Activated CD4-positive, alpha-beta T cell treated with anti-CD3 and anti-CD28 coated beads, Interleukin-2, Interleukin-6, amounts not matched to agents 100 ng/mL and 50 ng/mL, durations not matched to agents 16 hours and 8 hours (primary cell): ENCODE measurements at regions not wholly inside any gene's neighbourhood (a gene's known extent, or its start where the extent isn't known, plus 50 kb on each side); places are given as distances from the start of the nearest gene placed in this dataset.
"Not testable (repeated sequence)": the region's sequence is repeated elsewhere in the genome, so short reads cannot be mapped to it uniquely, and the experiment has no call there.

Experiments used
- DNase-seq: peaks from one replicate; pipeline ENCODE4 v3.0.0-alpha.2; 2020

DNA sequence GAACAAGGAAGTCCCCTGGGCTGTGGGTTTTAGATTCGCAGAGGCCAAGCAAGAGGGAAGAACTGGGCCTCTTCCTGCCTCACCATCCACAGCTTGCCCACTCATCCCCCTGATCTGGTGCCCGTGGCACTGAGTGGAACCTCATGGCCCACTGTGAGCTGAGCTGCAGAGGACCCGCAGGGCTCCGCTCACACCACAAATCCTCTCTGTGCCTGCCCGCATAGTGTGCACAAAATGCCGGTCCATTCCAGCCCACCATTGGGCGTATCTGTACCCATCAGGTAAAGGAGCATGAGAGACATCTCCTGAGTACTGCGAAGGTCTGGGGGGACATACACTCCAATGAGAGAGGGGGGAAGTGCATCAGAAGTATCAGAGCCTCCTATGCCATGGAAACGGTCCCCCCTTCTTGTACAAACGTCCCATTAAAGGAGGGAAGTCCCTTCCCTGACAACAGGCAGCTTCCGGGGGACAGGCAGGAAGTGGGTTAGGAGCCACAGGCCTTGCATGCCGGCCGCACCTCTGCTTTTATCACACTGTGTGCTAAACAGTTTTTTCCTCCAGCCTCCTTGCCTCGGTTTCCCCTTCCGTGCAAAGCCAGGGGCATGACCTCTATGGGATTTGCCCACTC is 309.4 kb upstream of the DIO3 start:
- DNase-seq, result no peak

DNA sequence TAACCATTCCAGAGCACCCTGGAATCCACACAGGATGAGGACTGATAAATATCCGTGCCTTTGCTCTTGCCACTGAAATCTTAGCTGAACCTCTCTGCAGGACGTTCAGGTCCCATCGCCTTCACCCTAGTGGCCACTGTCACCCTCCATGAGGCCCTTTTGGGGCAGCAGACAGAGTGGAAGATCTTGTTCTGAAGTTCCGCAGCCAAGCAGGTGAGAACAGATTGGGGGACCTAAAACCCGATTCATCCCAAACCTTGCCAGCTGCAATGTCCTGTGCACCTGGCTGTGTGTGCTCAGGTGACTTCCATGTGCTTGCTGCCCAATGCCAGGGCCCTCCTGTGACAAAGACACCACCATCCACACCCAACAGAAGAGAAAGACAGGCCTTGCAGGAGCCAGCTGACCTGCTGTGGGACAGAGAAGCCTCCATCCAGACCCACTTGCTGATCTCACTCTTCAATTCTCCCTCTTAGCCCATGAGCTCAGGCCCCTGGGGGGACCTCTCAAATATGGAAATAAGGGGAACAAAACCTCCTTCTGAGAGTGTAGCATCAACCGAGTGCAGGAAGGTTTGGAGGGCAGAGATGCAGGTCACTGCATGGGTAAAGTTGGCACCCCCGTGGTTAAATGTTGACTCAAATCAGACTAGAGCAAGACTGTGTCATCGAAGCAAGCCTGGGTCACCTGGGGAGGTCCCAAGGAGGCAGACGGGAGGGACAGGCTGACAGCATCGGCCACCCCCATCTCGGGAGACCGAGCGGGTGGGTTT is 308.7 kb upstream of the DIO3 start:
- DNase-seq, result no peak

DNA sequence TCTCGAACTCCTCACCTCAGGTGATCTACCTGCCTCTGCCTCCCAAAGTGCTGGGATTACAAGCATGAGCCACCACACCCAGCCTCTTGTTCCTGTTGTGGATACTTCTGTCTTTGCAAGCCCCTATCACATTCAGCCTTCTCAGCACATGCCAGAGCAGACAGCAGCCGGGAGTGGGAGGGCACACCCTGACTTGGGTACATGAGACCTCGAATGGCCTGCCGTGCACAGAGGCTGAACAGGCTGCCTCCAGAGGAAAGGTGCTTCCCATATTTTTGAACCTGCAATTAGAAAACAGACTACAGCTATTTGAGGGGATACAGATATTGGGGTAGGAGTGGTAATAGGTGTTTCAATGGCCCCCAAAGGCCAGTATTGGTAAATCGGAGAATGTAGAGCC is 307.3 kb upstream of the DIO3 start:
- DNase-seq, result no peak

DNA sequence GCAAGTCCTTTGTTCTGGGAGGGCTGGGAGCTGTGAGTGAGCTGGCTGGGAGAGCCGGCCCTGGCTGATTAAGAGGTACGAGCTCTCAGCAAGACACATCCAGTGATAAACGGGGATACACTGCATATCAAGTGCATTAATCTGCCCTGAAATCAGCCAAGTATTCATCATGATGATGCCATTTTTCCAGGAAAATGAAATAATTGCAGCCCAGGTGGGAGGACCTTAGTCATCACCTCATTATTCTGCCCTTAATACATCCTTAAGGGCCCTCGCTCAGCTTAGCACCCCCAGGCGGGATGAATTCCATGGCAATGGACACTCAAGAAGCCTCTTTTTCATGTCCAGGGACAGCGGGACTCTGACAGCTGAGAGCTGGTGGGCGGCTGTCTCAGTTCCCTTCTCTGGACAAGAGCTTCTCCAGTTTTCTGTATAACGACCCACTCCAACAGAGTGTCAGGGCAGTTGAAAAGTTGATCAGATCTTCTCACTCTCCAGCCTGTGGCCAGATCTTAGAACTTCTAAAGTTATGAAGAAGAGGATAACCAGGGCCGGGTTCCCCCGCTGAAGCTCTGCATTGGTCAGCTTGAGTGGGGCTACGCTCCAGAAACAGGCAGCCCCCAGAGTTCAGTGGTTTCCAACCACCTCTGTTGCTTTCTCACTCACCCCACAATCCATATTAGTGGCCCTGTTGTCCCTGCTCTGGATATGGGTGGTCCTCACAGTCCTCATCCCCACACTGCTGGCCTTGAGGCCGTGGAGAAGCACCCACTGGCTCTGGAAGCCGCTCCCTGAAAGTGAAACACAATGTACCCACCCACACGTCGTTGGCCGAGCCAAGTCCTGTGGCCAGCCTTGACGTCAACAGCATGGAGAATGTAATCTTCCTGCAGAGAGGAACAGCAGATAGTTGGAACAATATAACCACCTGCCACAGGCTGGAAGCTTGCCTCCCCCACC is 306.2 kb upstream of the DIO3 start:
- DNase-seq, result no peak

DNA sequence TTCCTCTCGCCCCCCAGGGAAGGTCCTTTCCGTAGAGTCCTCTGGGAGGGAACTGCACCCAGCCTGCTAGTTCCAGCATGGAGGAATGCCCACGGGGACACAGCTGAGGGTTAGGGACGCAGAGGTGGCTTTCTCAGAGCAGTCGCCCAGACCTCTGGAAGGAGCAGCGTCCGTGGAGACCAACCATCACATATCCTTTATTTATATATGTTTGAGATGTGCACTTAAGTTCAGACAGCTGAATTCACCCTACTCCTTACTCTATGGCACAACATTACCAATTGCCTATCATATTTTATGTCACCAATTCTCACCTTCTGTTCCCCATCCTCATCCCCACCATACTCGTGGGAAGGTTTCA is 305.6 kb upstream of the DIO3 start:
- DNase-seq, result no peak

DNA sequence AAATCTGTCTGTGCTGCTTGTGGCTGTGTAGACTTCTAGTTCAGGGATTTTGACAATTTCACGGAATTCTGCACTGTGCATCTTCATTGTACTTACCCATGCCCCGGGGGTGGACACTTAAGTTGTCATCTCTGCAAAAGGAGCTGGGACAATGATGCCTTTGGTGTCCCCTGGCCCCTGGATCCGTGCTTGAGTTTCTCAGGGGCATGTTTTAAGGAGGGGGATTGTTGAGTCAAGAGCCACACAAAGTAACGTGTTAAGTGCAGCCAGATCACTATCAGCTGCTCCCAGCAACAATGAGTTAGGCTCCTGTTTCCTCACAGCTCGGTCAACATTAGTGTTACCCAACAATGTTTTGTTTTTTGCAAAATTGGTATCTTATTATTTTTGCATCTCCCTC is 305.0 kb upstream of the DIO3 start:
- no peak for DNase-seq

DNA sequence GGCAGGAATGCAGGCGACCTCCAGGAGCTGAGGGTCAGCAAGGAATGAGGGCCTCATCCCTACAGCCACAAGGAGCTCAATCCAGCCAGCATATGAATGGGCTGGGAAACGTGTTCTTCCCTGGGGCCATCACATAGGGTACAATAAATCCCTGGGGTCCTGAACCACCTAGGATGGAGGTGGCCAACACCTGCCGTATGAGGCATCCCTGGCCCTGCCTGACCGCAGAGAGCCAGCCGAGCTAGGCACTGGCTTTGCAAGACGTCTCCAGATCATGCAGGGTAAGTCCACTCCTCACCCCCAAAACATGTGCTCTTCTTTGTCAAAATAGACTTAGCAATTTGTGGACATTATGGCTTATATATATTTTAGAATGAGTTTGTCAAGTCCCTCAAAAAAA is 303.7 kb upstream of the DIO3 start:
- no peak for DNase-seq

DNA sequence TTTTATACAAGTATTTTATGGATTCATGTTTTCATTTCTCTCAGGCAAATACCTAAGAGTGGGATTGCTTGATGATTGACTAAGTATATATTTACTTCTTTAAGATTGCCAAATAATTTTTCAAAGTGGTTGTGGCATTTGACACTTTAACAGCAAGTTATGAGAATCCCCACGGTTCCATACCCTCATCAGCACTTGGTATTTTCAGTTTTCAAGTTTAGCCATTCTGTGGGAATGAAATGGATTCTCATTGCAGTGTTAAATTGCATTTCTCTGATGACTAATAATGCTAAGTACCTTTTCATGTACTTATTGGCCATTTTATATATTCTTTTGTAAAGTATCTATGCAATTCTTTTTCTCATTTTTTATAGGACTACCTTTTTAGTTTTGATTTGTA is 301.5 kb upstream of the DIO3 start:
- DNase-seq, result no peak

DNA sequence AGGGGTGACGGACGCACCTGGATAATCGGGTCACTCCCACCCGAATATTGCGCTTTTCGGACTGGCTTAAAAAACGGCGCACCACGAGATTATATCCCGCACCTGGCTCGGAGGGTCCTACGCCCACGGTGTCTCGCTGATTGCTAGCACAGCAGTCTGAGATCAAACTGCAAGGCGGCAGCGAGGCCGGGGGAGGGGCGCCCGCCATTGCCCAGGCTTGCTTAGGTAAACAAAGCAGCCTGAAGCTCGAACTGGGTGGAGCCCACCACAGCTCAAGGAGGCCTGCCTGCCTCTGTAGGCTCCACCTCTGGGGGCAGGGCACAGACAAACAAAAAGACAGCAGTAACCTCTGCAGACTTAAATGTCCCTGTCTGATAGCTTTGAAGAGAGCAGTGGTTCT is 294.9 kb upstream of the DIO3 start:
- not testable (repeated sequence) for DNase-seq

DNA sequence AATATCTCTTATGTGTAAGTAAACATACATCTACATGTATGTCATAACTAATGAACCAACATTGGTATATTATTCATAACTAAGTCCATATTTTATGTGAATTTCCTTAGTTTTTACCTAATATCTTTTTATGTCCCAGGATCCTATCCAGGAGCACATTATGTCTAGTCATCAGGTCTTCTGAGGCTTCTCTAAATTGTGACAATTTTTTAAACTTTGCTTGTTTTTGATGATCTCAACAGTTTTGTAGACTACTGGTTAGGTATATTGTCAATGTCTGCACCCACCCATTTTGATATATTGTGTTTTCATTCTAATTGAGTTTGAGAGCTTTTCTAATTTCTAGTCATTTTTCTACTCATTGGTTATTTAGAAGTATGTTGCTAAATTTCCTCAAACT is 288.2 kb upstream of the DIO3 start:
- DNase-seq, result no peak

DNA sequence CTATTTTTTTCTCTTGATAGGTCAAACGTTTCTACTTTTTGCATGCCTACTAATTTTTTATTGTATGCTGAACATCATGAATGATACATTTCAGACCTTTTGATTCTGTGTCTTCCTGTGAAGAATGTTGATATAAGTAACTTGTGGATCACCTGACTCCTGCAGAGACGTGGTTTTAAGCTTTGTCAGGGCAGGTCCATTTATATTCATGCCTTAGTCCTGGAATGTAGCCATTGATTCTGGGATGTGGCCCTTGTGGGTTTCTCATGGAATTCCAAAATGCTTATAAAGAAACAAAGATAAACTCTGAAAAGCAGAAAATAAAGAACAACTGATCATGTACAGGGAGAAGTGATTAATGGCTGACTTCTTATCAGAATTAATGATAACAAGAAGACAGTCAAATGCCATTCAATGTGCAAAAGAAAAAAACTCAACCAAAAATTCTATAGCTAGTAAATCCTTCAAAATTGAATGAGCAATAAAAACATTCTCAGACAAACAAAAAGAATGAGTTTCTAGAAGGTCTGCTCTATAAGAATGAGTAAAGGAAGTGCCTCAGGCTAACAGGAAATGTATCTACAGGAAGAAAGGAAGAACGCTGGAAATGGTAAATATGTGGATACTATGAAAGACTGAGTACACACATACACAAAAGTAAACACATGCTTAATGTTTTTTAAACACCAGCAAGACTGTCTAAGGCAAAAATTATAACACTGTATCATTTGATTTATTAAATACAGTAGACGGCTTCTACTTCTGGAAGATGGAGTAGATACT is 284.8 kb upstream of the DIO3 start:
- no peak for DNase-seq

DNA sequence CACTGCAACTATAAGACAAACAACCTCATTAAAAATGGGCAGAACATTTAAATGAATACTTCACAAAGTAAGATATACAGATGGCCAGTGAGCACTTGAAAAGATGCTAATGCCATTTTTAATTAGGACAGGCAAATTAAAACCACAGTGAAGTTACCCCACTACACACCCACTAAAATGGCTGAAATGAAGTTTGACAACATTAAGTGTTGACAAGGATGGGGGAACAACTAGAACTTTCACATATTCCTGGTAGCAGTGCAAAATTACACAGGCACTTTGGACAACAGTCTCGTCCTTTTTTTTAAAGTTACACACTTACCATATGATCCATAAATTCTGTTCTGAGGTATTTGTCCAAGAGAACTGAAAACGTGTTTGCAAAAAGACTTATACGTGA is 278.9 kb upstream of the DIO3 start:
- DNase-seq, result no peak

DNA sequence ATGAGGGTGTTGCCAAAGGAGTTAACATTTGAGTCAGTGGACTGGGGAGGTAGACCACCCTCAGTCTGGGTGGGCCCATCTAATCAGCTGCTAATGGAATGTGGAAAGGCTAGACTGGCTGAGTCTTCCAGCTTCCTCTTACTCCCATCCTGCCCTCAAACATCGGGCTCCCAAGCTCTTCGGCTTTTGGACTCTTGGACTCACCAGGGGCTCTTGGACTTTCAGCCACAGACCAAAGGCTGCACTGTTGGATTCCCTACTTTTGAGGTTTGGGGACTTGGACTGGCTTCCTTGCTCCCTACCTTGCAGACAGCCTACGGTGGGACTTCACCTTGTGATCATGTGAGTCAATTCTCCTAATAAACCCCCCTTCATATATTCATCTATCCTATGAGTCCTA is 276.6 kb upstream of the DIO3 start:
- DNase-seq, result no peak

DNA sequence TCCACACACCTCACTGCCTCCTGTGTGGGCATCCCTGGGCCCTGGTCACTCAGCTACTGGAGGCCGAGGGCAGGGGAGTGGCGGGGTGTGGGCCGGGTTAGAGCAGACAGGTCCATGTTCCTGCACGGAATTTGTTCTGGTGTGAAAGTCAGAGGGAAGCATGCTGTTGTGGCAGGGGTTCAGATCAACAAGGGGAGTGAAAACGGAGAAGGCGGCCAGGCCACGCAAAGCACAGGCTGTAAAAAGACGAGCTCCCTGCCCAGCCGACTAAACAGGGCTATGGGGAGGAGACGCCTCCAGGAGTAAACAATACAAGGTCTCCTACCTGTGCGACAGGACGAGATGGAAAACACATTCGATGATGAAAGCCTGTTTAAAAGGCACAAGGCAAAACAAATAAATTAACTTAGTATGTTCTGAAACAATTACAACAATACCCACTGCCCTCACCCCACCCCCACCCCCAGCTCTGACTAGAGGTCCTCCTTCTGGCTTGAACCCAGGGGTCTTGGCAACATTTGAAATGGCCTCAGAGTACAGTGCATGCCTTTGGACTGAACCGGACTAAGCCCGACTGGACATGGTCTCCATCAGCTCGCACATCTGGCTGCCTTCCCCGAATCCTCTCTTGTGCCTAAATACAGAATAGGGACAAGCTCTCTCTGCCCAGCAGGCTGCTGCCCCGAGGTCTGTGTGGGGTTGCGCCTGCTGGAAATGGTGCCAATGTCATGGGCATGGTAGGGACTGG is 274.9 kb upstream of the DIO3 start:
- DNase-seq, result no peak

DNA sequence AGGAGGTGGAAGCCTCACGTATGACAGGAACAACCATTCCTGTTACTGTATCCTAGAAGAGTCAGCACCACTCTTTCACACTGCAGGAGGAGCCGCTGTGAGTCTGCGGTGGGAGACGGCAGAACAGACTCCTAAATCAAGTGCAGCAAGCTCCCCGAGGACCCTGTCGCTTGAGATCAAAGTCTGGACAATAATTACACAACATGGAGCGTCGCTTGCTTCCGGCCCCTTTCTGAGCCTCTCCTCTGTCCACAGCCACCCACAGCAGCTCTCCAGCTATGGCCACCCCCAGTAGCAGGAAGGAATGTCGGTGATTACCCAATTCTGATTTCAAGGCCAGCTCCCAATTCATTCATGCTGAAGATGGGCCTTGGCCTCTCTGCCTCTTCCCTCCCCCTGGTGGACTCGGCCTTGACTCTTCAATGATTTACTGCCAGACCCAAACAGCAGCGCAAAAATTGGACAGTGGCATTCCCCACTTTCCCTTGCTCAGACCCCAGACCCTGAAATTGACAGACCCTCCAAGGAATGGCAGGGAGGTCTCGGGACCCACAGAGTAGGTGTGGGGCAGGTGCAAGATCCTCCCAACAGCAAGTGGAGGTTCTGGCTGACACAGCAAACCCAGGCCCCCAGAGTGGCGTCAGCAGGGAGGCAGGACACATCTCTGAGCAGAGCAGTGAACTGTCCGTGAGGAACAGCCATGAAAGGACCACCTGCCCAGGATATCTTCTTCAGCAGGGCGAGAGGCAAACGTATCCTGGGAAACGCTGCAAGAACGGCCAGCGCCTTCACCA is 272.7 kb upstream of the DIO3 start:
- DNase-seq, result no peak

DNA sequence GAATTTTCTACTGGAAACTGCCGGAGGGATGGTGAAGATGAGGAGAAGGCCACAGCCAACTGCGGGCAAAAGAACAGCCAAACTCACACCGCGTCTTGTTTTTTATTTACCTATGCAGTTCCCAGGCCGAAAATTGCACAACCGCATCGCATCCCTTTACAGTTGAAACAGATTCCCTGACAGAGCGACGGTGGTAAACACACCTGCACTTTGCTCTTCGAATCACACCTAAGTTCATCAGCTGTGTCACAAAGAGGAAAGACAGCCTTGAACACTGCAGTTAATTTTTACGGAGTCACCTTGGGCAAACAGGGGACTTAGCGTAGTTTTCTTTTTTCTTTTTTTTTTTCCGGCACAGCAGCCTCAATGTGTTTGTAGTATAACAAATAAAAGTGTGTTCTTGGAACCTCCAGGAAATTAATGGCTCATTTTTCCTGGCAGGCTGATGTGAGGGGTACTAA is 272.0 kb upstream of the DIO3 start:
- no peak for DNase-seq

DNA sequence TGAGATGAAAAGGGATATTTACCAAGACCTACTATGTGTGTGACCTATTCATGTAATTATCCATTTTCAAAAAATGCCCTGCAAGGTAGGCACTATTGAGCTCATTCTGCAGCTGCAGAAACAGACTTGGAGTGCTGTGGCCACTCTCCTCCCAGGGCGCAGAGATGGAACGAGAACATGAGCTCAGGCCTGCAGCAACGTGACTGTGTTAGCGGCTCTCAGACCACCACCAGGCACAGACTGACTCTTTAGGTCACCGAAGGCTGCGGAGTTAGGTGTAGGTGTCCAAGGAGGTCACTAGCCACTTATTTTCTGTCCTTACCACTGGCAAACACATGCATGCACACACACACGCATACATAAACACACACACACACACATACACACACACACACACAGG is 271.4 kb upstream of the DIO3 start:
- DNase-seq, result no peak

DNA sequence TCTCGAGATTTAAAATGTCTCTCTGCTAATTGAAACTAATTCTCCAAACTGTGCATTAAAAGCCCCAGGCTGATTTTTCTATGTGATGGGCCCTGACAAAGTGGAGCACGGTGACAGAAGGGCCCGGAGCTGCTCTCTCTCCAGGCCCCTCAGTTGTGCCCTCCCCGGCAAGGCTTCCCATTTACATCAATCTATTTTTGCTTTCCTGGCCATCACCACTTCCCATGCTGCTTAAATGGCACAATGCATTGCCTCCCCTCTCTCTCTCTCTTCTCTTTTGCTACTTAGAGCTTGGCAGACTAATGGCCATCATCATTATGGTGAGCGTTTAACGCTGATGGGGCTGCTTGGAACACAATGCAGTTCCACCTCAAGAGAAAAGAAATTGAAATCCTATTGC is 270.7 kb upstream of the DIO3 start:
- no peak for DNase-seq

DNA sequence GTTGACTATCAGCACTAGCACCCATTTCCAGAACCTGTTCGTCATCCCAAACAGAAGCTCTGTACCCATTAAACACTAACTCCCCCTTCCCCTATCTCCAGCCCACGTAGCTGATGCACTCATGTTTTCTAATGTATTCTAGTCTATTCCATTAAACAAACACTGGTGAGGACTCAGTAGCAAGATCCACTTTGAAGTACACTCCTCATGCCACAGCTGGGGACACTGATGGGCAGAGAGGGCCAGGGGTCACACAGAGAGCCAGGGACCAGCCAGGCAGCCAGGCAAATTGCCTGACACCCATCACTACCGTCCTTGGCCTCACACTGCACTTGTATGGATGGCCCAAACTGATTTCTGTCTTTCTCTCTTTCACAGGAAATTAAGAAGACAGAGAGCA is 269.9 kb upstream of the DIO3 start:
- DNase-seq, result no peak

DNA sequence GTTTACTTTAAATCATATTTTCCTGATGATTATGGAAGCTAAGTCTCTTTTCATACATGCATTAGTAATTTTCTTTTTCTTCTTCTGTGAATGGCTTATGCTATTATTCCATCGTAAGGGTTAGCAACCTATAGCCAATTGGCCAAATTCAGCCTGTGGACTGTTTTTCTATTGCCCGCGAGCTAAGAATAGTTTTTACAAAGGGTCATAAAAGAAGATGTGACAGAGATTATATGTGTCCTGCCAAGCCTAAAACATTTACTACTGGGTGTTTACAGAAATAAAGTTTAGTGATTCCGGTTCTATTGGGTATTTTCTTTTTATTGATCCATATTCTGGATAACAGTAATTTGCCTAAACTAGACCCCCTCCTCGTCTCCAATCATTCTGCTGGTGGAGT is 268.8 kb upstream of the DIO3 start:
- no peak for DNase-seq

DNA sequence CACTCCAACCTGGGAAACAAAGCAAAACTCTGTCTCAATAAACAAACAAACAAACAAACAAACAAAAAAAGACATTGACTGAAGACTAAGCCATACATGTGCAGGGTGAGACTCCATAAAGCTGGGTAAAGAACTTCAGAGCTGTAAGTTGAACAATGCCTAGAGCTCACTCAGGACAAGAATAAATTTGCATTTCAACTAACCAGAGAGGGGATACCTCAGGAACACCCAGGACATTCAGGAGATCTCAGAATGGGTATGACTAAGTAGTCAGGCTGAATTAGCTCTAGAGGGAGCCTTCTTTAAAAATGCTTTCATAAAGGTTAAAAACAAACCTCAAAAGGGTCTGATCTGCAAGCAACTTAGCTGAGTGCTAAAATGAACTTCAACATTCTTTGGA is 267.7 kb upstream of the DIO3 start:
- no peak for DNase-seq
